CD1c-positive myeloid dendritic cell (primary cell): ENCODE measurements at regions not wholly inside any gene's neighbourhood (a gene's known extent, or its start where the extent isn't known, plus 50 kb on each side); places are given as distances from the start of the nearest gene placed in this dataset.
"Not testable (repeated sequence)": the region's sequence is repeated elsewhere in the genome, so short reads cannot be mapped to it uniquely, and the experiment has no call there.

Experiments used
- DNase-seq: peaks from one replicate; pipeline ENCODE4 v3.0.0-alpha.2; 2016; ENCODE audit errors: extremely low spot score

GRCh38 chr18:29855637-29856036, 1186.9 kb downstream of the DSC3 start:
- DNase-seq, result no peak

- DNase-seq, result no peak
Measured at GRCh38 chr18:29853126-29853525, 1189.4 kb downstream of the DSC3 start.

GRCh38 chr18:29849144-29849543, 1193.4 kb downstream of the DSC3 start:
- DNase-seq, result no peak

- no peak for DNase-seq
Measured at GRCh38 chr18:29841631-29842030, 1200.9 kb downstream of the DSC3 start.

- DNase-seq, result no peak
Measured at GRCh38 chr18:29840089-29840488, 1202.5 kb downstream of the DSC3 start.

GRCh38 chr18:29838961-29839360, 1203.6 kb downstream of the DSC3 start:
- not testable (repeated sequence) for DNase-seq

- DNase-seq, result no peak
Measured at GRCh38 chr18:29838556-29838955, 1204.0 kb downstream of the DSC3 start.

- DNase-seq, result no peak
Measured at GRCh38 chr18:29823671-29824070, 1218.9 kb downstream of the DSC3 start.

GRCh38 chr18:29821544-29821943, 1221.0 kb downstream of the DSC3 start:
- no peak for DNase-seq

- no peak for DNase-seq
Measured at GRCh38 chr18:29811519-29811918, 1231.0 kb downstream of the DSC3 start.

- no peak for DNase-seq
Measured at GRCh38 chr18:29780816-29781215, 1261.7 kb downstream of the DSC3 start.

GRCh38 chr18:29779096-29779495, 1263.4 kb downstream of the DSC3 start:
- DNase-seq, result no peak

- DNase-seq, result no peak
Measured at GRCh38 chr18:29753379-29753778, 1289.2 kb downstream of the DSC3 start.

GRCh38 chr18:29749704-29750103, 1292.8 kb downstream of the DSC3 start:
- no peak for DNase-seq

- no peak for DNase-seq
Measured at GRCh38 chr18:29741461-29741860, 1301.1 kb downstream of the DSC3 start.

- DNase-seq, result no peak
Measured at GRCh38 chr18:29737620-29738019, 1304.9 kb downstream of the DSC3 start.

- no peak for DNase-seq
Measured at GRCh38 chr18:29737190-29737589, 1305.4 kb downstream of the DSC3 start.

GRCh38 chr18:29730073-29730472, 1312.5 kb downstream of the DSC3 start:
- DNase-seq, result no peak

- DNase-seq, result no peak
Measured at GRCh38 chr18:29726646-29727045, 1315.9 kb downstream of the DSC3 start.

- DNase-seq, result not testable (repeated sequence)
Measured at GRCh38 chr18:29723486-29723885, 1319.1 kb downstream of the DSC3 start.

- DNase-seq, result not testable (repeated sequence)
Measured at GRCh38 chr18:29715960-29716359, 1326.6 kb downstream of the DSC3 start.

GRCh38 chr18:29712785-29713184, 1329.8 kb downstream of the DSC3 start:
- DNase-seq, result no peak

GRCh38 chr18:29711932-29712331, 1330.6 kb downstream of the DSC3 start:
- DNase-seq, result no peak

- no peak for DNase-seq
Measured at GRCh38 chr18:29693334-29693733, 1349.2 kb downstream of the DSC3 start.

- DNase-seq, result no peak
Measured at GRCh38 chr18:29681578-29681977, 1361.0 kb downstream of the DSC3 start.
